Mucosa of rectum (tissue), 2 donors: ENCODE measurements at regions not wholly inside any gene's neighbourhood (a gene's known extent, or its start where the extent isn't known, plus 50 kb on each side); places are given as distances from the start of the nearest gene placed in this dataset.

ENCODE experiments used
- H3K27ac ChIP-seq, 2 donors: one replicate each; pipeline ENCODE4 v1.7.0; 2013; ENCODE audit warnings: inconsistent platforms in 2 of 2, low read depth in 2 of 2, low read length in 2 of 2
- H3K27me3 ChIP-seq, 2 donors: one replicate each; pipeline ENCODE4 v1.7.0; 2013; ENCODE audit warnings: low read length in 2 of 2; ENCODE audit not compliant: control insufficient read depth in 2 of 2, insufficient read depth in 2 of 2
- H3K36me3 ChIP-seq, 2 donors: one replicate each; pipeline ENCODE4 v1.7.0; 2013; ENCODE audit warnings: low read length in 2 of 2; ENCODE audit not compliant: control insufficient read depth in 2 of 2, insufficient read depth in 2 of 2
- H3K4me1 ChIP-seq, 2 donors: one replicate each; pipeline ENCODE4 v1.7.0; 2013; ENCODE audit warnings: low read length in 2 of 2, mild to moderate bottlenecking in 1 of 2; ENCODE audit not compliant: control insufficient read depth in 2 of 2, insufficient read depth in 2 of 2
- H3K4me3 ChIP-seq, 2 donors: one replicate each; pipeline ENCODE4 v1.7.0; 2013; ENCODE audit warnings: low read length in 2 of 2
- H3K9ac ChIP-seq, 2 donors: one replicate each; pipeline ENCODE4 v1.7.0; 2013; ENCODE audit warnings: low read length in 2 of 2, low read depth in 1 of 2, mild to moderate bottlenecking in 1 of 2
- H3K9me3 ChIP-seq, 2 donors: one replicate each; pipeline ENCODE4 v1.7.0; 2013; ENCODE audit warnings: low read length in 2 of 2; ENCODE audit not compliant: control insufficient read depth in 2 of 2
- donor health status: healthy.
- donor health status: Normal muscosa, but diverticular disease.

DNA sequence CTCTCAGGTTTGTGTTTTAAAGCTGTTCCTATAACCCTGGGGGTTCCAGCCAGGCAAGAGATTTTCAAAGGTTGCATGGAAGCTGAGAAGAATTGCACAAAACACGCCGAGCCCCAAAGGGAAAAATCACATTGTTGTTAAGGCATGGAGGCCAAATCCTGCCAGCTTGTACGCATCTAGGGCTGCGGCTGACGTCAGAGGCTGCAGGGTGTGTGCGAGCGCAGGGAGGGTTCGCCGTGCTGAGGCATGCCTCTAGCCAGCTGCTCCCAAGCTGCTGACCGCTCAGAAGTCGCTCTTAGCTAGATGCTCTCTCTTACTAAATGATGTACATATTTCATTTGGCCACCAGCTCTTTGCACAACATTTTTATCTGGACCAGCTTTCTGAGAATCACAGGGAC lies 191.8 kb downstream of the LPIN1 start:
- Histone ChIP-seq H3K9ac (no peak overlapping the region), H3K27ac (no peak overlapping the region), H3K9me3 (no peaks in the 10 kb centered on the region), H3K36me3 (no peaks in the 10 kb centered on the region), H3K4me3 (no peak overlapping the region), H3K4me1 (no peaks in the 10 kb centered on the region), H3K27me3 (no peaks in the 10 kb centered on the region)

DNA sequence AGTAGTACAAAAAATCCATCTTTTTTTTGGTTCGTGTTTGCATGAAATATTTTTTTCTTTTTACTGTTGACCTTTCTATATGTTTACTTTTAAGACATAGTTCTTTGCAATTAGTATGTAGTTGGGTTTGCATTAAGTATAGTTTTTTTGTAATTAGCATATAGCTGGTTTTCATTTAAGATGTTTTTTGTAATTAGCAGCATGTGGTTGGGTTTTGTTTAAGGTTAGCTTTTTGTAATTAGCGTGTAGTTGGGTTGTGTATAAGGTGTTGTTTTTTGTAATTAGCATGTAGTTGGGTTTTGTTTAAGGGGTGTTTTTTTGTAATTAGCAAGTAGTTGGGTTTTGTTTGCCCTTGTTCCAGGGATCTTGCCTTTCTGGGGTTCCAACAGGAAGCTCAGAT lies 193.1 kb downstream of the LPIN1 start:
- no peak overlapping the region for H3K27ac ChIP-seq
- H3K4me3 ChIP-seq, result no peak overlapping the region
- no peak overlapping the region for H3K9ac ChIP-seq
- no peaks in the 10 kb centered on the region for H3K9me3 ChIP-seq
- H3K4me1 ChIP-seq, result no peaks in the 10 kb centered on the region
- H3K36me3 ChIP-seq, result no peaks in the 10 kb centered on the region
- no peaks in the 10 kb centered on the region for H3K27me3 ChIP-seq

DNA sequence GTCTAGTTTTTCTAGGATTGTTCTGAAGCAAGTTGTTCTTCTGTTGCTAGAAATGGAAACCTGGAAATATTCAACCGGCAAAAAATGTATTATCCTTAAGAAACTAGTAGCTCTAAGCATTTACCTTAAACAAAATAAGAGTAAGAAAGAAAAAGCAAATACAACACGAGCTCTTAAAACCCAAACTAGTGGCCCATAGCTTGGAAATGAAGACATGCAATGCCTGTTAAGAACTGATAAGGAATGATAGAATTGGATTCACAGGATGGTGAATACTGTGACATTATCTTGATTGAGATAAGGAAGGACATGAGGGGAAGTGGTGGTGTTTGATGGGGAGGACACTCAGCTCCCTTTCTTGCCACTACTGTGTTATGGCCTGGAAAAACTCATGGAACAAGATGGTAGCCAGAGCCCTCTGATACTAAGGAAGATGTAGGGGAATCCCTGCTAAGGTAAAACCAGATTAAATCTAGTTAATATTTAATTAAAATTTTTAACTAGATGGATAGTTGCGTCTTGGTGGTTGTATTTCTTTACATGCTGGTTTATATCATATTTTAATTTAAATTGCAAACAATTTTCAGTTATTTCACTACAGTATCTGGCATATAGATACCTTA lies 193.8 kb downstream of the LPIN1 start:
- H3K27me3 ChIP-seq, result no peaks in the 10 kb centered on the region
- no peak overlapping the region for H3K4me3 ChIP-seq
- no peaks in the 10 kb centered on the region for H3K4me1 ChIP-seq
- H3K9me3 ChIP-seq, result no peaks in the 10 kb centered on the region
- no peak overlapping the region for H3K27ac ChIP-seq
- H3K36me3 ChIP-seq, result no peaks in the 10 kb centered on the region
- no peak overlapping the region for H3K9ac ChIP-seq

DNA sequence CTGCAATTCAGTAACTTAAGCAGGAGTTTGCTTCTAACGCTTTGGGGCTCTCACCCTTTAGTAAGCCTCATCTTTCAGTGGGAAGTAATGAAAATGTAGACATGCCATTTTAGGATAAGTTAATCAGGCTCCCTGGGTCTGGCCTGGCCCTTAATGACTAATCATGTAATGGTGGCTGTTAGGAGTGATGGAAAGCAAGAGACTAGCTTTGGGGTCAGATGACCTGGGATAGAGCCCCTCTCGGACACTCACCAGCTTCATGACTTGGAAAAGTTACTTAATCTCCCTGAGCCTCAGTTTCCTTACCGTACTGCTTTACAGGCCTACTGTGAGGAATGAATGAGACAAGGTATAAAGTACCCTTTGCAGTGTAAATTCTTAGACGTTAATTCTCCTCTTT lies 194.4 kb downstream of the LPIN1 start:
- Histone ChIP-seq H3K36me3 (no peaks in the 10 kb centered on the region), H3K27me3 (no peaks in the 10 kb centered on the region), H3K9me3 (no peaks in the 10 kb centered on the region), H3K4me1 (no peaks in the 10 kb centered on the region), H3K27ac (no peak overlapping the region), H3K9ac (no peak overlapping the region), H3K4me3 (no peak overlapping the region)

DNA sequence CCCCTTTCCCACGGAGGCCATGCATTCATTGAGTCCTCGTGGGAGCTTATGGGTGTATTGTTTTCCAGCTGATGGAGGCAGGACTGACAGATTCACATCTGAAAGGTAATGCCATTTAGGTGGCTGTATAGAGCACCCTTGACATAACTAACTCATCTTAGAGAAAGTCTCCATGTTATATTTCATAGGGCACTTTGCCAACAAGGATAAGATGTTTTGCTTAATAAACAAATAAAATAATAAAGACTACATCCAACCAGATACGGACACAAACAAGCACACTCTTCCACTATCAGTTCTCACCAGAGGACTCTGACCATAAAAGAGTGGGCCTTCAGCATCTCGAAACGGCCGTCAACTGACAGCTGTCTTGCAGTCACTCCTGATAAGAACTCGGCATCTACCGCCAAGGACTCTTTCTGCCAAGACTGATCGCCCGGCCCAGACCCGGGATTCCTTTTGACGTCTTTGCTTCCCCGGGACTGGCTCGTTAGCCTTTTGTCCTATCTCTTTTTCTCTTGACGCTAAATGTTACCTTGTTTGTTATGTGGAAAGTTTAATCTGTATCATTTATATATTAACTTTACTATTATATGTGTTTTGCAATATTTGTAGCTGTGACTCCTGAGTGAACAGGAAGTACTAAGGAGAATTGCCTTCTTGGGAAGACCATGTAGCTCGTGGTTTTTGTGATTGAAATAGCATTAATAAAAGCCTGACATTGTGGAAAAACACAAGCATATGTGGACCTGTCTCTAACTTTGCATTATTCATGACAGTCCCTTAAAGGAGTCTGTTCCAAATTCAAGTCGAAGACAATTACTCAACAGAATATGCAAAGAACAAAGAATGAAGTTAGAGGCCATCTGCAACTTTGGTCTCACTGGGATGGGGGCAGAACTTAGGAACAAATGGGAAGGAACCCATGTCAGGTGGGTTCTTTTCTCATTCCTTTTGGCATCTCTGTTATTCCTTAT lies 195.1 kb downstream of the LPIN1 start:
- H3K4me3 ChIP-seq, result no peak overlapping the region
- no peaks in the 10 kb centered on the region for H3K27me3 ChIP-seq
- no peaks in the 10 kb centered on the region for H3K36me3 ChIP-seq
- no peaks in the 10 kb centered on the region for H3K4me1 ChIP-seq
- no peaks in the 10 kb centered on the region for H3K9me3 ChIP-seq
- H3K27ac ChIP-seq, result no peak overlapping the region
- H3K9ac ChIP-seq, result no peak overlapping the region

DNA sequence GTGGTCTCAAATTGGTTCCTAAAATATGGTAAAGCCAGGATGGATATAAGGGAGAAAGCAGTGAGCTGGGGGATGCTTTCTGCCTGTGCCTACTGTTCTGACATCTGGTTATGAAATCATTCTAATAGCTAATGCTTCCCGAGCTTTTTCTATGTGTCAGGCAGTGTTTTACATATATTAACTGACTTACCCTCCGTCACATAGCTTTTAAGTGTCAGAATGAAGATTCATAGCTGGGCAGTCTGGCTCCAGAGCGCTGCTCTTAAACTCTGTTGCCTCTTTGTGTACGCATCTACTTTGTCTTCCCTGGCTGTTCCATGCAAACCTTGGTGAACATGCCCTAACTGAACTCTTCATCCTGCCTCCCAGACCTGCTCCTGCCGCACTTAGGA lies 195.7 kb downstream of the LPIN1 start:
- H3K4me3 ChIP-seq, result no peak overlapping the region
- H3K36me3 ChIP-seq, result no peaks in the 10 kb centered on the region
- H3K9ac ChIP-seq, result no peak overlapping the region
- H3K4me1 ChIP-seq, result no peaks in the 10 kb centered on the region
- no peak overlapping the region for H3K27ac ChIP-seq
- H3K9me3 ChIP-seq, result no peaks in the 10 kb centered on the region
- H3K27me3 ChIP-seq, result no peaks in the 10 kb centered on the region

DNA sequence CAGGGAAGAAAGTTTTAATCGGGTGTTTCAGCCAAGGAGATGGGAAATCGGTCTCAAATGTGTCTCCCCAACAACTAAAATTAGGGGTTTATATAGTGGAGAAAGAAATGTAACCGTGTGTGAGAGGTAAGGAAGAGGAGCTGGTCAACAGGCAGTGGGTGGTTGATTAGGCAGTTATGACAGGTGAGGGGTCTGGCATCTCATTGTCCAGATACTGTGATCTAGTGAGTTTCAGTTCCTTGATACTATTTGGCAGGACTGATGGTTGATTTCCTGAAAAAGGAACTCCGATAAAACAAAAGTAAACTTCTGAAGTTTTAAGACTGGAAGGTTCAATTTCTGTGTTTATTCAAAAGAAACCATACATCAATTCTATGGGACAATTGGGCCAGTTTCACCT lies 197.9 kb downstream of the LPIN1 start:
- Histone ChIP-seq H3K9me3 (no peaks in the 10 kb centered on the region), H3K27me3 (no peaks in the 10 kb centered on the region), H3K4me1 (no peaks in the 10 kb centered on the region), H3K9ac (no peak overlapping the region), H3K27ac (no peak overlapping the region), H3K36me3 (no peaks in the 10 kb centered on the region), H3K4me3 (no peak overlapping the region)

DNA sequence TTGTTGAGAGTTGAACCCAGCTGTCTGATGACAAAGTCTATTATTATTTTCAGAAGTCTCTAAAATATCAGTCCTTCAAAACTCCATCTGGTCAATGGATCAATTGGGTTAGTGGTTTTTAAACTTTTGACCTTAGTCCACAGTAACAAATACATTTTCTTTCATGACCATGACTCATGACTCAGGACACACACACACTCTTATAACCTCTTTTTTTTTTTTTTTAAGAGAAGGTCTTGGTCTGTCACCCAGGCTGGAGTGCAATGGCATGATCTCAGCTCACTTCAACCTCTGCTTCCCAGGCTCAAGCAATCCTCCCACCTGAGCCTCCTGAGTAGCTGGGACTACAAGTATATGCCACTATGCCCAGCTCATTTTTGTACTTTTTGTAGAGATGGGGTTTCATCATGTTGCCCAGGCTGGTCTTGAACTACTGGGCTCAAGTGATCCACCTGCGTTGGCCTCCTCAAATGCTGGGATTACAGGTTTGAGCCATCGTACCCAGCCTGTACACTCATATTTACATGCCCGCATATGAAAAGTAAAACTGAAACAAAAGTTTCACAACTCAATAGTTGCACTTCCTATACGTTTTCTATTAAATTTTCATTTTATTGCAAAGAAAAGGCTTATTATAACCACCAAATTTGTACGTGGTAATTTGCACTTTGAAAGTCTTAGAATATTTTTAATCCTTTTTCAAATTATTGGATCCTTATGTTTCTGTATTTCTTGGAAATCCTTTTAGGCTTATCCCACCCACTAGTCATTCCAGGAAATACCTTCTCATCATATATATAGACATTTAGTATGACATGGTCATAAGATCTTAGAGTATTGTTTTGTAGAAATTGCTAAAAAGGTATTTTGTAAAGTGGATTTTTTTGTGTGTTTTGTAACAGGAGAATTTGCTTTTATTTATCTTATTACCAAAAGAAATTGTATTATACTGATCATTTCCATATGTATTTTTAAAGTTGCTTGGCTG lies 199.0 kb downstream of the LPIN1 start:
- Histone ChIP-seq H3K4me3 (no peak overlapping the region), H3K4me1 (no peaks in the 10 kb centered on the region), H3K9ac (no peak overlapping the region), H3K27ac (no peak overlapping the region), H3K36me3 (no peaks in the 10 kb centered on the region), H3K27me3 (no peaks in the 10 kb centered on the region), H3K9me3 (no peaks in the 10 kb centered on the region)

DNA sequence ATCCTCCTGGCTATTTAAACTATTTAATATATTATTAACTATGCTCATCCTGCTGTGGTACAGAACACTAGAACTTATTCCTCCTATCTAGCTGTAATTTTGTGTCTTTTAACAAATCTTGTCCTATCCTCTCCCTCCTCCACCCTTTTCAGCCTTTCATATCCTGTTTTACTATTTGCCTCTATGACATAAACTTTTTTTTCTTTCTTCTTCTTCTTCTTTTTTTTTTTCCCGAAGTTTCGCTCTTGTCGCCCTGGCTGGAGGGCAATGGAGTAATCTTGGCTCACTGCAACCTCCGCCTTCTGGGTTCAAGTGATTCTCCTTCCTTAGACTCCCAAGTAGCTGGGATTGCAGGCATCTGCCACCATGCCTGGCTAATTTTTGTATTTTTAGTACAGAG lies 201.5 kb downstream of the LPIN1 start:
- no peak overlapping the region for H3K9ac ChIP-seq
- H3K9me3 ChIP-seq, result no peaks in the 10 kb centered on the region
- H3K4me3 ChIP-seq, result no peak overlapping the region

More for the DNA sequence above, 201.5 kb downstream of the LPIN1 start:
- Histone ChIP-seq H3K27ac (no peak overlapping the region), H3K4me1 (no peaks in the 10 kb centered on the region), H3K27me3 (no peaks in the 10 kb centered on the region), H3K36me3 (no peaks in the 10 kb centered on the region)
